DND-41 (cell line): ENCODE measurements at regions not wholly inside any gene's neighbourhood (a gene's known extent, or its start where the extent isn't known, plus 50 kb on each side); places are given as distances from the start of the nearest gene placed in this dataset.
"Not testable (repeated sequence)": the region's sequence is repeated elsewhere in the genome, so short reads cannot be mapped to it uniquely, and the experiment has no call there.

Experiments
- ATAC-seq: fragments of 200-7000 bp; cut with Tn5 transposase; 3 replicates; pipeline ENCODE4 v1.9.1; 2021; ENCODE audit warnings: low read depth; ENCODE audit not compliant: insufficient read depth
- DNase-seq: peaks from one replicate; pipeline ENCODE4 v3.0.0-alpha.2; 2020
- H2AFZ ChIP-seq: 2 replicates; pipeline ENCODE4 v1.6.0; 2012; ENCODE audit warnings: low read depth, low read length
- H3K27ac ChIP-seq: 2 replicates; pipeline ENCODE4 v1.5.1; 2012; ENCODE audit warnings: low read length, inconsistent platforms
- H3K27me3 ChIP-seq: fragments of 200-600 bp; sonication (generic); 2 replicates; pipeline ENCODE4 v1.6.0; 2012; ENCODE audit warnings: low read length, mild to moderate bottlenecking, inconsistent platforms; ENCODE audit not compliant: insufficient read depth, poor library complexity
- H3K36me3 ChIP-seq: 2 replicates; pipeline ENCODE4 v1.5.1; 2012; ENCODE audit warnings: low read length, inconsistent platforms; ENCODE audit not compliant: insufficient read depth
- H3K4me1 ChIP-seq: 2 replicates; pipeline ENCODE4 v1.5.1; 2012; ENCODE audit warnings: mild to moderate bottlenecking, low read length; ENCODE audit not compliant: insufficient read depth
- H3K4me2 ChIP-seq: 2 replicates; pipeline ENCODE4 v1.6.0; 2012; ENCODE audit warnings: mild to moderate bottlenecking, moderate library complexity, low read length, inconsistent platforms; ENCODE audit not compliant: insufficient read depth
- H3K4me3 ChIP-seq, 2 experiments: fragments of 200-600 bp in 1 of 2; shearing (Covaris generic) in 1 of 2; 2 replicates each; pipeline ENCODE4 v1.5.1; 2012 to 2016; ENCODE audit warnings: inconsistent platforms in 2 of 2, low read length in 2 of 2, mild to moderate bottlenecking in 2 of 2, low read depth in 1 of 2, moderate library complexity in 1 of 2
- H3K79me2 ChIP-seq: 2 replicates; pipeline ENCODE4 v1.6.0; 2012; ENCODE audit warnings: low read length, inconsistent platforms; ENCODE audit not compliant: insufficient read depth
- H3K9ac ChIP-seq: 2 replicates; pipeline ENCODE4 v1.6.0; 2012; ENCODE audit warnings: low read depth, mild to moderate bottlenecking, inconsistent platforms, low read length, moderate library complexity
- H3K9me3 ChIP-seq: 2 replicates; pipeline ENCODE4 v1.5.1; 2012; ENCODE audit warnings: low read length, moderate library complexity, mild to moderate bottlenecking, inconsistent platforms; ENCODE audit not compliant: insufficient read depth, severe bottlenecking
- H4K20me1 ChIP-seq: 2 replicates; pipeline ENCODE4 v1.6.0; 2012; ENCODE audit warnings: low read length; ENCODE audit not compliant: insufficient read depth
- EZH2 ChIP-seq: IDR thresholded peaks from 3 replicates; pipeline ENCODE4 v1.6.1; 2012; ENCODE audit warnings: borderline replicate concordance, low read depth, mild to moderate bottlenecking, moderate library complexity, low read length, inconsistent platforms; ENCODE audit not compliant: severe bottlenecking
- TF ChIP-seq, protein P1 (sequence below): IDR thresholded peaks from 2 replicates; pipeline ENCODE4 v1.5.1; 2012; ENCODE audit warnings: borderline replicate concordance, low read length, moderate library complexity, mild to moderate bottlenecking; ENCODE audit not compliant: poor library complexity, severe bottlenecking; ENCODE audit errors: extremely low read depth

DNA sequence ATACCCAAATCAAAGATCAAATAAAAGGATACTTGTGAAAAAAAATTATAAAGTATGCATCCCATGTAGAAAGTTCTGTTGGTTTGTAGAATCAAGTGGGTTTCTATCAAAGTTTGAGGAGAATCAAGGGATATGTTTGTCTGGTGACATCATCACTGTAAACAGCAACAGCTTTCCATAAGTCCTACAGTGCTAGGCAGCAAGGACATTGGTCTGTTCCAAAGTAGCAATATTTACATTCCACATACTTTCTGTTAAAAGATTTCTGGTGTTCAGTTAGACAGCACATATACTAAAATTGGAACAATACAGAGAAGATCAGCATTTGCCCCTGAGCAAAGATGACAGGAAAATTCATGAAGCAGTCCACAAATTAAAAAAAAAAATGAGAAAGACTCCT lies 683.9 kb downstream of the XPNPEP1 start:
- Histone ChIP-seq H3K79me2 (no peaks in the 10 kb centered on the region), H4K20me1 (no peaks in the 10 kb centered on the region), H3K4me3 (no peak overlapping the region), H3K9ac (no peak overlapping the region), H3K36me3 (no peaks in the 10 kb centered on the region), H2AFZ (no peak overlapping the region), H3K27me3 (no peaks in the 10 kb centered on the region), H3K27ac (no peak overlapping the region), H3K9me3 (no peaks in the 10 kb centered on the region), H3K4me1 (no peaks in the 10 kb centered on the region), H3K4me2 (no peak overlapping the region)
- no peak for TF ChIP-seq EZH2
- TF ChIP-seq, protein P1, sequence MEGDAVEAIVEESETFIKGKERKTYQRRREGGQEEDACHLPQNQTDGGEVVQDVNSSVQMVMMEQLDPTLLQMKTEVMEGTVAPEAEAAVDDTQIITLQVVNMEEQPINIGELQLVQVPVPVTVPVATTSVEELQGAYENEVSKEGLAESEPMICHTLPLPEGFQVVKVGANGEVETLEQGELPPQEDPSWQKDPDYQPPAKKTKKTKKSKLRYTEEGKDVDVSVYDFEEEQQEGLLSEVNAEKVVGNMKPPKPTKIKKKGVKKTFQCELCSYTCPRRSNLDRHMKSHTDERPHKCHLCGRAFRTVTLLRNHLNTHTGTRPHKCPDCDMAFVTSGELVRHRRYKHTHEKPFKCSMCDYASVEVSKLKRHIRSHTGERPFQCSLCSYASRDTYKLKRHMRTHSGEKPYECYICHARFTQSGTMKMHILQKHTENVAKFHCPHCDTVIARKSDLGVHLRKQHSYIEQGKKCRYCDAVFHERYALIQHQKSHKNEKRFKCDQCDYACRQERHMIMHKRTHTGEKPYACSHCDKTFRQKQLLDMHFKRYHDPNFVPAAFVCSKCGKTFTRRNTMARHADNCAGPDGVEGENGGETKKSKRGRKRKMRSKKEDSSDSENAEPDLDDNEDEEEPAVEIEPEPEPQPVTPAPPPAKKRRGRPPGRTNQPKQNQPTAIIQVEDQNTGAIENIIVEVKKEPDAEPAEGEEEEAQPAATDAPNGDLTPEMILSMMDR, result no peak
- DNase-seq (no peak), ATAC-seq (no peak)

DNA sequence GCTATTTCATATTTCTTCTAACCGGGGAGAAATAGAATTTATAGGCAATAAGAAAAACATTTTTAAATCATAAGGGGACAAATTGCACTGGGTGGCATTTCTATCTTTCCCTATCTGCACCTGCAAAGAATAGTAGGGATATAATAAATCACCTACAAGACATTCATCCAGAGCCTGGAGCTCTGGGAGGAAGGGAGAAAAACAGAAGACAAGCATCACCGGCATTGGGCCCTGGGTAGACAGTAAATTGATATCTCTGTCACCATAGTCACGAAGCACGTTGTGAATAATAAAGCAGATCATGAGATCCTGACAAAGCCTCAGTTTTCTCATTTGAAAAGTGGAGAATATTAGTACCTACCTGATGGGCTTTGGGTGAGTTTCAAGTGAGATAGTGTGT lies 685.6 kb downstream of the XPNPEP1 start:
- H3K4me3 ChIP-seq, result no peak overlapping the region
- DNase-seq (no peak), ATAC-seq (no peak)
- no peaks in the 10 kb centered on the region for H3K36me3 ChIP-seq
- H3K4me1 ChIP-seq, result no peaks in the 10 kb centered on the region
- H3K79me2 ChIP-seq, result no peaks in the 10 kb centered on the region
- H3K4me2 ChIP-seq, result no peak overlapping the region
- H3K27me3 ChIP-seq, result no peaks in the 10 kb centered on the region
- H2AFZ ChIP-seq, result no peak overlapping the region
- TF ChIP-seq, protein P1, result no peak
- TF ChIP-seq EZH2, result no peak
- H3K9ac ChIP-seq, result no peak overlapping the region
- no peaks in the 10 kb centered on the region for H4K20me1 ChIP-seq
- H3K9me3 ChIP-seq, result no peaks in the 10 kb centered on the region
- no peak overlapping the region for H3K27ac ChIP-seq

DNA sequence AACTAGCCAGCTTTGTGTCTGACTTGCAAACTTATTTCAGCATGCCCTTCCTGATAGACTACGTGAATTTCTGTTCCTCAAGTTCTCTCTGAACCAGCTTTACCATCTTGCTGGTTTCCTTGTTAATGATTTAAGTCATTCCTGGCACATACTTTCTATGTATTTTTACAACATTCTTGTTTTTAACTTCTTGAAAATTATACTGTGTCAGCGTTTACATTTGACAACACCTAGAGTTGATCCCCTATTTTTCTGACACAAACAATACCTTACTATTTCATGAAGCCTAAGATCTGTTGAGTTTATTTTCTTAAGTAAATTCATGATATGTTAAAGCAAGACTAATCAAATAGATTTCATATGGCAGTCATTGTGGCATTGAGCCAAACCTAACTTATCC lies 686.3 kb downstream of the XPNPEP1 start:
- DNase-seq (no peak), ATAC-seq (no peak)
- Histone ChIP-seq H2AFZ (no peak overlapping the region), H3K79me2 (no peaks in the 10 kb centered on the region), H3K4me1 (no peaks in the 10 kb centered on the region), H3K27me3 (no peaks in the 10 kb centered on the region), H3K27ac (no peak overlapping the region), H3K9me3 (no peaks in the 10 kb centered on the region), H3K9ac (no peak overlapping the region), H3K36me3 (no peaks in the 10 kb centered on the region), H3K4me3 (no peak overlapping the region), H3K4me2 (no peak overlapping the region), H4K20me1 (no peaks in the 10 kb centered on the region)
- TF ChIP-seq, protein P1, result no peak
- no peak for TF ChIP-seq EZH2

DNA sequence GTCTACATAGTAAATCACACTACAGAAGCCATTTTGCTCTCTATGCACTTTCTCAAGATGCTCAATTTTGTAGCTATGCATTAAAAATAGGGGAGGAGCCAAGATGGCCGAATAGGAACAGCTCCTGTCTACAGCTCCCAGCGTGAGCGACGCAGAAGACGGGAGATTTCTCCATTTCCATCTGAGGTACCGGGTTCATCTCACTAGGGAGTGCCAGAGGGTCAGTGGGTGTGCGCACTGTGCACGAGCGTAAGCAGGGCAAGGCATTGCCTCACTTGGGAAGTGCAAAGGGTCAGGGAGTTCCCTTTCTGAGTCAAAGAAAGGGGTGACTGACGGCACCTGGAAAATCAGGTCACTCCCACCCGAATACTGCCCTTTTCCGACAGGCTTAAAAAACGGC lies 699.8 kb downstream of the XPNPEP1 start:
- not testable (repeated sequence) for ATAC-seq, H3K4me2 ChIP-seq, H3K4me1 ChIP-seq, H3K9me3 ChIP-seq, H2AFZ ChIP-seq, H3K79me2 ChIP-seq, H4K20me1 ChIP-seq, H3K27ac ChIP-seq, H3K9ac ChIP-seq, DNase-seq, H3K27me3 ChIP-seq, H3K36me3 ChIP-seq, H3K4me3 ChIP-seq
